Liver (tissue), 8 donors: ENCODE measurements at regions not wholly inside any gene's neighbourhood (a gene's known extent, or its start where the extent isn't known, plus 50 kb on each side); places are given as distances from the start of the nearest gene placed in this dataset.

Experiments used
- DNase-seq: peaks from one replicate; pipeline ENCODE4 v3.0.0-alpha.2; 2017; ENCODE audit warnings: low spot score
- H3K27ac ChIP-seq, 2 donors: one replicate each; pipeline ENCODE4 v1.7.0; 2013; ENCODE audit warnings: inconsistent platforms in 2 of 2, low read length in 2 of 2, control low read depth in 1 of 2, low read depth in 1 of 2, mild to moderate bottlenecking in 1 of 2
- H3K27me3 ChIP-seq, 4 donors: one replicate each; pipeline versions ENCODE4 v1.6.1 to v1.7.0; 2013; ENCODE audit warnings: low read length in 3 of 4, inconsistent platforms in 1 of 4, mild to moderate bottlenecking in 1 of 4, moderate library complexity in 1 of 4; ENCODE audit not compliant: control insufficient read depth in 4 of 4, insufficient read depth in 4 of 4
- H3K36me3 ChIP-seq, 4 donors: one replicate each; pipeline versions ENCODE4 v1.6.1 to v1.7.0; 2013; ENCODE audit warnings: low read length in 3 of 4, mild to moderate bottlenecking in 3 of 4, low read depth in 1 of 4, moderate library complexity in 1 of 4; ENCODE audit not compliant: control insufficient read depth in 4 of 4, insufficient read depth in 3 of 4
- H3K4me1 ChIP-seq, 4 donors: one replicate each; pipeline versions ENCODE4 v1.6.1 to v1.7.0; 2013; ENCODE audit warnings: low read length in 3 of 4, mild to moderate bottlenecking in 3 of 4, moderate library complexity in 1 of 4; ENCODE audit not compliant: control insufficient read depth in 4 of 4, insufficient read depth in 4 of 4
- H3K4me3 ChIP-seq, 3 donors: one replicate each; pipeline versions ENCODE4 v1.6.1 to v1.7.0; 2013; ENCODE audit warnings: low read length in 3 of 3, control low read depth in 1 of 3, low read depth in 1 of 3, mild to moderate bottlenecking in 1 of 3
- H3K9ac ChIP-seq, 2 donors: one replicate each; pipeline ENCODE4 v1.7.0; 2013; ENCODE audit warnings: low read length in 2 of 2, mild to moderate bottlenecking in 2 of 2, moderate library complexity in 2 of 2, control low read depth in 1 of 2, low read depth in 1 of 2
- H3K9me3 ChIP-seq, 4 donors: one replicate each; pipeline versions ENCODE4 v1.6.1 to v1.7.0; 2013; ENCODE audit warnings: low read length in 3 of 4; ENCODE audit not compliant: control insufficient read depth in 4 of 4
- ATF3 ChIP-seq: IDR thresholded peaks from 2 replicates; pipeline ENCODE4 v1.6.1; 2016; ENCODE audit warnings: antibody characterized with exemption
- CTCF ChIP-seq: fragments of 150-350 bp; IDR thresholded peaks from 2 replicates; pipeline ENCODE4 v1.5.1; 2017; ENCODE audit warnings: improper control_type of control experiment, low read depth, low read length; ENCODE audit not compliant: missing input control
- EGR1 ChIP-seq, 2 donors: IDR thresholded peaks; 2 replicates each; pipeline ENCODE4 v1.6.1; 2016 to 2018; ENCODE audit warnings: antibody characterized with exemption in 2 of 2, low read depth in 2 of 2
- FOXA1 ChIP-seq: IDR thresholded peaks from 2 replicates; pipeline ENCODE4 v1.6.1; 2016; ENCODE audit warnings: antibody characterized with exemption
- FOXA2 ChIP-seq: IDR thresholded peaks from 2 replicates; pipeline ENCODE4 v1.6.1; 2016; ENCODE audit warnings: antibody characterized with exemption
- GABPA ChIP-seq, 2 donors: IDR thresholded peaks in 1 of 2; conservative IDR thresholded peaks in 1 of 2; 2 replicates each; pipeline ENCODE4 v1.6.1; 2016; ENCODE audit warnings: antibody characterized with exemption in 2 of 2, mild to moderate bottlenecking in 1 of 2, moderate library complexity in 1 of 2
- HNF4A ChIP-seq, 2 donors: conservative IDR thresholded peaks; 2 replicates each; pipeline ENCODE4 v1.6.1; 2016; ENCODE audit warnings: antibody characterized with exemption in 2 of 2, mild to moderate bottlenecking in 2 of 2
- HNF4G ChIP-seq: IDR thresholded peaks from 2 replicates; pipeline ENCODE4 v1.6.1; 2016; ENCODE audit warnings: antibody characterized with exemption
- JUND ChIP-seq, 2 donors: IDR thresholded peaks; 2 replicates each; pipeline ENCODE4 v1.6.1; 2016; ENCODE audit warnings: antibody characterized with exemption in 2 of 2
- NR2F2 ChIP-seq: IDR thresholded peaks from 2 replicates; pipeline ENCODE4 v1.6.1; 2016; ENCODE audit warnings: antibody characterized with exemption
- RAD21 ChIP-seq, 2 donors: IDR thresholded peaks; 2 replicates each; pipeline ENCODE4 v1.6.1; 2016; ENCODE audit warnings: antibody characterized with exemption in 2 of 2, mild to moderate bottlenecking in 2 of 2
- REST ChIP-seq: IDR thresholded peaks from 2 replicates; pipeline ENCODE4 v1.6.1; 2016; ENCODE audit warnings: antibody characterized with exemption, mild to moderate bottlenecking
- RXRA ChIP-seq, 2 donors: IDR thresholded peaks; 2 replicates each; pipeline ENCODE4 v1.6.1; 2017 to 2018; ENCODE audit warnings: antibody characterized with exemption in 2 of 2, mild to moderate bottlenecking in 1 of 2
- SP1 ChIP-seq: IDR thresholded peaks from 2 replicates; pipeline ENCODE4 v1.6.1; 2018; ENCODE audit warnings: antibody characterized with exemption, mild to moderate bottlenecking
- TAF1 ChIP-seq: conservative IDR thresholded peaks from 2 replicates; pipeline ENCODE4 v1.6.1; 2016; ENCODE audit warnings: antibody characterized with exemption, mild to moderate bottlenecking
- YY1 ChIP-seq: IDR thresholded peaks from 2 replicates; pipeline ENCODE4 v1.6.1; 2016; ENCODE audit warnings: antibody characterized with exemption, mild to moderate bottlenecking
- WGBS: extraction: QIAGEN DNeasy Blood & Tissue Kit; methylation state at CpG from one replicate; pipeline ENCODE4 v1.1.7; 2013; 5-methylcytosine and 5-hydroxymethylcytosine counted together
- TF ChIP-seq, protein P1 (sequence below): IDR thresholded peaks from 2 replicates; pipeline ENCODE4 v1.6.1; 2016; ENCODE audit warnings: antibody characterized with exemption
- TF ChIP-seq, protein P2 (sequence below): IDR thresholded peaks from 2 replicates; pipeline ENCODE4 v1.6.1; 2016; ENCODE audit warnings: antibody characterized with exemption
- donor health status: healthy.
- donor health status: healthy.
- donor health status: healthy.
- donor health status: healthy.
- donor health status: healthy.

GRCh38 chr3:24562895-24563294, 68.2 kb upstream of the THRB start:
- Histone ChIP-seq H3K9me3 (no peaks in the 10 kb centered on the region), H3K4me1 (no peaks in the 10 kb centered on the region), H3K4me3 (no peak overlapping the region), H3K27ac (no peak overlapping the region), H3K9ac (no peak overlapping the region), H3K36me3 (no peaks in the 10 kb centered on the region), H3K27me3 (no peaks in the 10 kb centered on the region)
- WGBS = 92% methylated on average over 3 of the region's 3 CpGs
- no peak for TF ChIP-seq NR2F2
- TF ChIP-seq, protein P1, sequence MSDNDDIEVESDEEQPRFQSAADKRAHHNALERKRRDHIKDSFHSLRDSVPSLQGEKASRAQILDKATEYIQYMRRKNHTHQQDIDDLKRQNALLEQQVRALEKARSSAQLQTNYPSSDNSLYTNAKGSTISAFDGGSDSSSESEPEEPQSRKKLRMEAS = no peak
- TF ChIP-seq HNF4A (conservative IDR thresholded peaks at IDR 0.05) = no peak
- no peak for TF ChIP-seq REST
- TF ChIP-seq JUND (IDR thresholded peaks at IDR 0.05) = no peak
- no peak for TF ChIP-seq EGR1 (IDR thresholded peaks at IDR 0.05; ENCODE audit: low read depth in 2 of 2)
- TF ChIP-seq YY1 = no peak
- no peak for TF ChIP-seq FOXA2
- TF ChIP-seq RXRA (IDR thresholded peaks at IDR 0.05) = no peak
- TF ChIP-seq GABPA (IDR thresholded peaks at IDR 0.05 in 1 of 2, conservative IDR thresholded peaks at IDR 0.05 in 1 of 2) = no peak
- TF ChIP-seq ATF3 = no peak
- TF ChIP-seq HNF4G = no peak
- TF ChIP-seq FOXA1 = no peak
- TF ChIP-seq, protein P2, sequence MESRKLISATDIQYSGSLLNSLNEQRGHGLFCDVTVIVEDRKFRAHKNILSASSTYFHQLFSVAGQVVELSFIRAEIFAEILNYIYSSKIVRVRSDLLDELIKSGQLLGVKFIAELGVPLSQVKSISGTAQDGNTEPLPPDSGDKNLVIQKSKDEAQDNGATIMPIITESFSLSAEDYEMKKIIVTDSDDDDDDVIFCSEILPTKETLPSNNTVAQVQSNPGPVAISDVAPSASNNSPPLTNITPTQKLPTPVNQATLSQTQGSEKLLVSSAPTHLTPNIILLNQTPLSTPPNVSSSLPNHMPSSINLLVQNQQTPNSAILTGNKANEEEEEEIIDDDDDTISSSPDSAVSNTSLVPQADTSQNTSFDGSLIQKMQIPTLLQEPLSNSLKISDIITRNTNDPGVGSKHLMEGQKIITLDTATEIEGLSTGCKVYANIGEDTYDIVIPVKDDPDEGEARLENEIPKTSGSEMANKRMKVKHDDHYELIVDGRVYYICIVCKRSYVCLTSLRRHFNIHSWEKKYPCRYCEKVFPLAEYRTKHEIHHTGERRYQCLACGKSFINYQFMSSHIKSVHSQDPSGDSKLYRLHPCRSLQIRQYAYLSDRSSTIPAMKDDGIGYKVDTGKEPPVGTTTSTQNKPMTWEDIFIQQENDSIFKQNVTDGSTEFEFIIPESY = no peak
- no peak for TF ChIP-seq CTCF
- no peak for TF ChIP-seq SP1
- TF ChIP-seq TAF1 = no peak
- no peak for TF ChIP-seq RAD21 (IDR thresholded peaks at IDR 0.05)
- no peak for DNase-seq

GRCh38 chr3:24565053-24565452, 70.4 kb upstream of the THRB start:
- Histone ChIP-seq H3K9ac (no peak overlapping the region), H3K27ac (no peak overlapping the region), H3K27me3 (no peaks in the 10 kb centered on the region), H3K9me3 (no peaks in the 10 kb centered on the region), H3K4me3 (no peak overlapping the region), H3K36me3 (no peaks in the 10 kb centered on the region), H3K4me1 (no peaks in the 10 kb centered on the region)
- DNase-seq = no peak
- 63% methylated on average over 1 of the region's 1 CpG for WGBS
- TF ChIP-seq, protein P1 = no peak
- TF ChIP-seq SP1 = no peak
- no peak for TF ChIP-seq NR2F2
- TF ChIP-seq GABPA (IDR thresholded peaks at IDR 0.05 in 1 of 2, conservative IDR thresholded peaks at IDR 0.05 in 1 of 2) = no peak
- no peak for TF ChIP-seq FOXA1
- TF ChIP-seq ATF3 = no peak
- TF ChIP-seq HNF4A (conservative IDR thresholded peaks at IDR 0.05) = no peak
- no peak for TF ChIP-seq YY1
- no peak for TF ChIP-seq JUND (IDR thresholded peaks at IDR 0.05)
- TF ChIP-seq RXRA (IDR thresholded peaks at IDR 0.05) = no peak
- TF ChIP-seq FOXA2 = no peak
- no peak for TF ChIP-seq RAD21 (IDR thresholded peaks at IDR 0.05)
- no peak for TF ChIP-seq TAF1
- TF ChIP-seq HNF4G = no peak
- no peak for TF ChIP-seq REST
